GM18909 (cell line): ENCODE measurements at regions not wholly inside any gene's neighbourhood (a gene's known extent, or its start where the extent isn't known, plus 50 kb on each side); places are given as distances from the start of the nearest gene placed in this dataset.
A peak's percentile ranks its signal among the peaks of the same experiment; 100 is the strongest.
"Not testable (repeated sequence)": the region's sequence is repeated elsewhere in the genome, so short reads cannot be mapped to it uniquely, and the experiment has no call there.

Experiments used
- ATAC-seq: cut with Tn5 transposase; IDR thresholded peaks from one replicate; pipeline ENCODE4 v1.9.1; 2021; ENCODE audit warnings: mild to moderate bottlenecking; ENCODE audit not compliant: unreplicated experiment, poor library complexity

DNA sequence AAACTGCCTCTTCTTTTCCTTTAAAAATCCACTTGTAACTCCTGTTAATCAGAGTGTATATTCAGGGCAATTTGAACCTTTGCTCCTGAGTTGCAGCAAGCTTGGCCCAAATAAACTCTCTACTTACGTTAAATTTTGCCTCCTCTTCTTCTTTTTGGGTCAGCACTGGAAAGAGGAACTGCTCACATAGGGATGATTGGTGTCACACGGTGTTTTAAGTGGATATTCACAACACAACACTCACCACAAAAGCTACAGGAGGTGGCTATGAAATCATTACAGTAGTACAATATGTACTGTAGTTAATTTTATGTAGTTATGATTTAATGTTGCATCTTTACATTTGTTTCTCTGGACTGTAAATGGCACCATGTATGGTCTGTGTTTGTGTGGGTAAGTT lies 96.8 kb upstream of the DOCK9 start:
- ATAC-seq = no peak

GRCh38 chr13:99075268-99076191 lies 97.7 kb upstream of the DOCK9 start:
- peak; percentile 93 for ATAC-seq

- ATAC-seq = no peak
Observed at GRCh38 chr13:99078017-99078771, 100.3 kb upstream of the DOCK9 start.

DNA sequence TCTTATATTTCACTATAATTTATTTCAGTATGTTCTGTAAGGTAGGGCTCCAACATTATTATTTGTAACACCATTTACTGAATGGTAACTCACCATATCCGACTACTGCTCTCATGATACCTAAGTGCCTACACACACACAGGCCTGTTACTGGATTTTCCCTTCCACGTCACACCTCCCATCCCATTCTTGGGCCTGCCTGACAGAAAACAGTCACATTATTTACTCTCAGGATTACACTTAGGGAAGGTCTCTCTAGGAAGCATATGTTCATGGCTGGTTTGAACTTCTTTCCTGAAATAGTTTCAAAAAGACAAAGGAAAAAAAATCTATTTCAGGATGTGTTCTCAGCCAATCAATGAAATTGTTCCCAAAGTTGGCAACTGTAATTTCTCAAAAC lies 102.3 kb upstream of the DOCK9 start:
- ATAC-seq = no peak

- ATAC-seq = no peak
Observed at GRCh38 chr13:99083981-99084380, 106.1 kb upstream of the DOCK9 start.

GRCh38 chr13:99085139-99085807 lies 107.4 kb upstream of the DOCK9 start:
- no peak for ATAC-seq

DNA sequence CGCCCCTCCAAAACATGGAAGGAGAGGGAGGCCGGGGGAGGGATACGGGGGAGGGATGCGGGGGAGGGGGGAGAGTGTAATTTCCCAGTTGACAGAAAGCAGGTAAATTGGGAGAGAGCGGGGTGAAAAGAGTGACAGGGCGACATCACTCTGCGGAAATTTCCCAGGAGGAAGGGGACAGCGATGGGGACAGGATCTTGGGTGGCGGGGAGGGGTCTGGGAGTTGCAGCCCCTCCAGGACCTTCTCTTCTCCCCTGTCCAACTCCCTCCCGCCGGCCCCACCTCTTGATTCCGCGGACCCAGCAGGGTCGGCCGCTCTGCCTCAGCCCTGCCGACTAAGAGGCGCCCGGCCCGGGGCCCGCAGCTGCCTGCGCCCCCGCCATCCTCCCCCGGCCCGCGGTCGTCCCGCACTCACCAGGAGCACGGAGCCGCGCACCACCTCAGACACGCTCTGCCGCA lies 108.0 kb upstream of the DOCK9 start:
- ATAC-seq = no peak

DNA sequence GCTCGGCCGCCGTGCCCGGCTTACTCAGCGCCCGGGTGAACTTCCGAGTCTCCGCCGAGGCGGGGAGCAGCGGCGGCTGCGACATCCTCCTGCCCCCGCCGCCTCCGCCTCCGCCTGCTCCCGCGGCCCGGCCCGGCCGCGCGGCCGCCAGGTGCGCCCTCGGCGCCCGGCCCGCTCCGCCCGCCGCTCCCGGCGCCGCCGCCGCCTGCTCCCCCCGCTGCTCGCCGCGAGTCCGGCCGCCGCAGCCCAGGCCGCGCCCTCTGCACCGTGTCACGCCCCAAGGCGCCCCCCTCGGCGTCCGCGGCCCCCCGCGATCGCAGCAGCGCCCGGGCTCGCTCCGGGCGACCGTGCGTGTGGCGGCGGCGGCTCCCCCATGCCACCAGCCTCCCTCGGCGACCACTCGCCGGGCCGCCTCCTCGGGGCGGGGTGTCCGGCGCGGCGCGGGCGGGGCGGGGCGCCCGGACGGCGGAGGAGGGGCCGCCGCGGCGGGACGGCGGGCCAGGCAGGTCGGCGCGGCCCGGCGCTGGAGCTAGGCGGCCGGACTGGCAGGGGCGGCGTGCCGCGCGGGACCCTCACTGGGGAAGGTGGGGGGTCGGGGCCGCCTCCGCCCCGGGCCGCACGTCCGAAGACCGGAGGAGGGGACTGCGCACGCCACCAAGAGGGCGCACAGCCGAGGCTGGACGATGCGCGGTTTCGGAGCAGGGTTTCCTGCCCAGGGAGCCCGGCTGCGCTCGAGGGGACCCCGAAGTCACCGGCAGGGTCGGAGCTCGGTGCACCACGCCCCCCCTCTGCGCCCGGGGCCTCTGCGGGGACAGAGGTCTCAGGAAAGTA lies 108.6 kb upstream of the DOCK9 start:
- peak; percentile 47 for ATAC-seq

- peak; percentile 87 for ATAC-seq
Observed at GRCh38 chr13:99087098-99087953, 109.5 kb upstream of the DOCK9 start.

DNA sequence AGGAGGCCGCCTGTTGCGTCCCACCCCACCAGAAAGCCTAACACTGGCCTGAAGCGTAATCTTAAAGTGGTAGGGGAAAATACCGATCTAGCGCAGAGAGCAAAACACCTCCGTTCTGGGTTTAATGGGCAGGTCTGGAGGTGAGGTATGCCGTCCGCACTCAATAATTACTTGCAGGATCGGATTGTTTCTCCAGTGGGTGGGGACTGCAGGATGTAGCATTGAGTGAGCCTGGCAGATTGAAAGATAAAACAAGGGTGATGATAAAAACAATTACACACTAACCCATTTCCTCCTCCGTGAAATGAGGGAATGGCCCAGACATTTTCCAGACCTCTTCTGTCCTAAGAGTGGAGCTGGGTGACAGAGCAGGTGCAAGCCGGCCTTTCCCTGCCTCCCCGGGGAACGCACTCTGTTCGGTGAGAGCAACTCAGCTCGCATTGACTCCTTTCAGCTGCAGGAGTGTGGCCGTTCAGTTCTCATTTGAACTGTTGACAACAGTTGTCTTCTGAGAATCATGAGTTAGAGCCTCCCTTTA lies 110.2 kb upstream of the DOCK9 start:
- ATAC-seq = peak; percentile 31

- no peak for ATAC-seq
Observed at GRCh38 chr13:99093997-99094396, 106.7 kb upstream of the UBAC2 start.

DNA sequence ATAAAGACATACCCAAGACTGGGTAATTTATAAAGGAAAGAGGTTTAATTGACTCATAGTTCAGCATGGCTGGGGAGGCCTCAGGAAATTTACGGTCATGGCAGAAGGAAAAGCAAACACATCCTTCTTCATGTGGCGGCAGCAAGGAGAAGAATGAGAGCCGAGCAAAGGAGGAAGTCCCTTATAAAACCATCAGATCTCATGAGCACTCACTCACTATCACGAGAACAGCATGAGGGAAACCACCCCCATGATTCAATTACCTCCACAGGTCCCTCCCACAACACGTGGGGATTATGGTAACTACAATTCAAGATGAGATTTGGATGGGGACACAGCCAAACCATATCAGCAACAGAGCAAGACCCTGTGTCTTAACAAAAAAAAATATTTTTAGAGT lies 98.8 kb upstream of the UBAC2 start:
- not testable (repeated sequence) for ATAC-seq

DNA sequence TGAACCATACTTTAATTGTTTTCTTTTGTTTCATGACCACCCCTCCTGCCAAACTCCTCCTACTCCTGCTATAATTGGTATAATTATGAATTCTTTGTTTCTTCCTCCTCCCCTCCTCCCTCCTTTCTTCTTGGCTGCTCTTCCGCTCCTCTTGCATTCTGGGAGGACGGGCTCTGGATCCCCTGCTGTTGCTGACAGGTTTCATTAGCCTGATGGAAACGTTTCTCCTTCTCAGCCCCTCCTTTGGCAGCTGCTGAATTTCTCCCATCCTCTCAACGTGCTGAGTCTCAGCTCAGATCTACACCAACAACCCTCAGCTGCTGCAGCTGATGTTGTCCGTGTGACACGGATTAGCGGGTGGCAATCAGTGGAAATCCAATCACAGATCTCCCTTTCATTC lies 97.1 kb upstream of the UBAC2 start:
- no peak for ATAC-seq

DNA sequence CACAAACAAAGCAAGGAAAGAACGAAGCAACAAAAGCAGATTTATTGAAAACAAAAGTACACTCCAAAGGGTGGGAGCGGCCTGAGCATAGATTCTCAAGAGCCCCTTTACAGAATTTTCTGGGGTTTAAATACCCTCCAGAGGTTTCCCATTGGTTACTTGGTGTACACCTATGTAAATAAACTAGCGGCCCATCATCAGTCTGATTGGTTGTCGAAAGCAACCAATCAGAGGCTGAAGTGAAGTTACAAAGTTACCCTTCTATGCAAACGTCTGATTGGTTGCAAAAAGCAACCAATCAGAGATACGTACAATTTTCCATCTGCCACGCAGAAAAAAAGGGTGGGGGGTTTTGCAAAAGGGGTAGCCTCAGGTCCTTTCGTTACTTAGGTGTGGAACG lies 96.3 kb upstream of the UBAC2 start:
- no peak for ATAC-seq

DNA sequence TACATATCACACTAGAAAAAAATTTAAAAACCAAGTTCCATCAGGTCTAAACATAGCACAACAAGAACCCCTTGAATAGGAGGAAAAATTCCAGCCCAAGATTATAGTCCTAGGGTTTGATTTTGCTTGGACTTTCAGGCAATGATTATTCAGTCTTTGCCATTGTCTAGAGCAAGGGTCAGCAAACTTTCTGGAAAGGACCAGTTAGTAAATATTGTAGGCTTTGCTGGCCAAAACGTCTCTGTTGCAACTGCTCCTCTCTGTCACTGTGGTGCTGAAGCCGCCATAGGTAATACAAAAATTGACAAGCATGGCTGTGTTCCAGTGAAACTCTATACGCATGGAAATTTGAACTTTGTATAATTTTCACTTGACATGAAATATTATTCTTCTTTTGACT lies 95.5 kb upstream of the UBAC2 start:
- ATAC-seq = no peak

- ATAC-seq = no peak
Observed at GRCh38 chr13:99113351-99113750, 87.3 kb upstream of the UBAC2 start.

- no peak for ATAC-seq
Observed at GRCh38 chr13:99118179-99118578, 82.5 kb upstream of the UBAC2 start.

DNA sequence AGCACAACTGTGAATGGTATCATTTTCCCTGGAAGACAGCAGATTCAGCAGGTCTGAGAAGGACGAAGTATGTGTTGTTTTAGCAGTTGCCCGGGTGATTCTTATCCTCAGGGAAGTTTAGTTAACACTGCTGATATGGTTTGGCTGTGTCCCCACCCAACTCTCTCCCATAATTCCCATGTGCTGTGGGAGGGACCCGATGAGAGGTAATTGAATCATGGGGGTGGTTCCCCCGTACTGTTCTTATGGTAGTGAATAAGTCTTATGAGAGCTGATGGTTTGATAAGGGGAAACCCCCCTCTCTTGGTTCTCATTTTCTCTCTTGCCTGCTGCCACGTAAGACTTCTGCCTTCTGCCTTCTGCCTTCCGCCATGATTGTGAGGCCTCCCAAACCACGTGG lies 81.0 kb upstream of the UBAC2 start:
- no peak for ATAC-seq

GRCh38 chr13:99120751-99121150 lies 79.9 kb upstream of the UBAC2 start:
- no peak for ATAC-seq
